ENCODE measurements at regions not wholly inside any gene's neighbourhood (a gene's known extent, or its start where the extent isn't known, plus 50 kb on each side); places are given as distances from the start of the nearest gene placed in this dataset.

DNA sequence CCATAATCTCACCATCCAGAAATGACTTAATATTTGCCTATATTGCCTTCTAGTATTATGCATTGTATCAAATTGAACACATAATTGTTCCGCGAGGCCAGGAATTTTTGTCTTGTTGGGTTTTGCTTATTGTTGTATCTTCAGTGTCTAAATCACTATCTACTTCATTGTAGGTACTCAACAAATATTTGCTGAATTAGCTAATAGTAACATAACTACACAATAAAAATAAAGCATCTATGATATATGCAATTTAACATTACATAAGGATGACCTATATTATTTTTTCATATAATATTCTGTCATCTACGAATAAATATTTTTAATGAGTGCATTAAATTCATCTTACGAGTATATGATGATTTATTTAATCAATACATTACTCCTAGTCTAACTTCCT lies 656.3 kb downstream of the ETNK1 start:
- TF ChIP-seq POLR2A (IDR thresholded peaks at IDR 0.05; ENCODE audit: low read depth, low read length) (no peak), TAF1 (IDR thresholded peaks at IDR 0.05; ENCODE audit: borderline replicate concordance, low read depth, low read length) (no peak)
